A673 (cell line): ENCODE measurements at regions not wholly inside any gene's neighbourhood (a gene's known extent, or its start where the extent isn't known, plus 50 kb on each side); places are given as distances from the start of the nearest gene placed in this dataset.

Experiments used
- CTCF ChIP-seq: fragments of 300-800, 200-600 bp; sonication (generic); conservative IDR thresholded peaks from 2 replicates; pipeline ENCODE4 v1.5.1; 2017; ENCODE audit warnings: low read depth, mild to moderate bottlenecking, antibody characterized with exemption, low read length, moderate library complexity, mixed read lengths
- EZH2 ChIP-seq: fragments of 200-600 bp; sonication (generic); IDR thresholded peaks from 2 replicates; pipeline ENCODE4 v1.6.1; 2017; ENCODE audit warnings: borderline replicate concordance, low read depth, mild to moderate bottlenecking, mixed read lengths, antibody characterized with exemption, low read length; ENCODE audit not compliant: poor library complexity, severe bottlenecking

DNA sequence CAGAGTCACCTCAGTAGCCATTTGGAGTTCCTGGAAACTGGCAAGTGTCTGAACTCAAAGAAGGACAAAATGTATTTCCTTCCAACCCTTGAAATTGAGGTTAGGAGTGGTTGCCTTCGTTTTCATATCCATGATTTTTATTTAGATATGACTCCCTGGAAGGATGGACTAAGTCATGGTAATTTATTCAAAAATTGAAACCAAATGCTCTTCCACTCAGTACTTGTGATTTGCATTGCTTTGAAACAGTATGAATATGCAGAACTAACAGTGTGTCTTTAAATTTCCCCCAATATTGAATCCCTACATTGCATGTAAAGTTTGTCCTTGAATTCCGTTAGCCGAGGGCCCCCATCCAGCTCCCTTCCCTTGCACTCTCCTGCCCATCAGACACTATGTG, 112.1 kb upstream of the DNAH14 start:
- no peak for TF ChIP-seq CTCF
- TF ChIP-seq EZH2 = no peak
